Activated CD4-positive, alpha-beta T cell treated with anti-CD3 and anti-CD28 coated beads for 36 hours (primary cell): ENCODE measurements at regions not wholly inside any gene's neighbourhood (a gene's known extent, or its start where the extent isn't known, plus 50 kb on each side); places are given as distances from the start of the nearest gene placed in this dataset.
A peak's percentile ranks its signal among the peaks of the same experiment; 100 is the strongest.

Experiments
- ATAC-seq: fragments of 200-7000 bp; cut with Tn5 transposase; one replicate; pipeline ENCODE4 v1.10.0; 2021; ENCODE audit warnings: mild to moderate bottlenecking, moderate library complexity
- CTCF ChIA-PET: fragments of 350-600 bp; sonication (Branson Sonifier 250); formaldehyde crosslinking; loops from one replicate; lab custom pipeline; 2021; ENCODE audit warnings: antibody characterized with exemption; lab: Charles Lee
- POLR2A ChIA-PET: fragments of 350-600 bp; sonication (Branson Sonifier 250); formaldehyde crosslinking; loops from one replicate; lab custom pipeline; 2021; ENCODE audit warnings: antibody characterized with exemption, inconsistent platforms; lab: Charles Lee
- DNase-seq: peaks from one replicate; pipeline ENCODE4 v3.0.0-alpha.2; 2020
- H3K27ac Mint-ChIP-seq: one replicate; pipeline ENCODE4 v1.8.0; 2021; ENCODE audit warnings: mixed read lengths
- H3K27me3 Mint-ChIP-seq: one replicate; pipeline ENCODE4 v1.8.0; 2021; ENCODE audit warnings: mixed read lengths
- H3K36me3 Mint-ChIP-seq: one replicate; pipeline ENCODE4 v1.8.0; 2021; ENCODE audit warnings: low read depth, mixed read lengths
- H3K4me1 Mint-ChIP-seq: one replicate; pipeline ENCODE4 v1.8.0; 2021; ENCODE audit warnings: mixed read lengths
- H3K4me3 Mint-ChIP-seq: one replicate; pipeline ENCODE4 v1.8.0; 2021; ENCODE audit warnings: mild to moderate bottlenecking, moderate library complexity, mixed read lengths
- H3K9me3 Mint-ChIP-seq: one replicate; pipeline ENCODE4 v1.8.0; 2021; ENCODE audit warnings: low read depth, mixed read lengths
- intact Hi-C, 2 experiments: fragments of 100-400 bp; cut with DNase I in 1 of 2; cut with micrococcal nuclease in 1 of 2; formaldehyde crosslinking; loops; one replicate each; pipeline versions ENCODE4 v1.14.2 to v1.15.1; 2022 to 2024; cut with DNase I, micrococcal nuclease

- ChIA-PET CTCF (no interaction called here), POLR2A (no interaction called here)
- H3K4me3 Mint-ChIP-seq: no peak overlapping the region
- H3K4me1 Mint-ChIP-seq: peaks cover 2% of the 10 kb centered on the region
- no peaks in the 10 kb centered on the region for H3K27me3 Mint-ChIP-seq
- H3K27ac Mint-ChIP-seq: no peak overlapping the region
- no peak for ATAC-seq
- peaks cover 2% of the 10 kb centered on the region for H3K9me3 Mint-ChIP-seq
- no peak for DNase-seq
- intact Hi-C loops: no loop called here
- H3K36me3 Mint-ChIP-seq: no peaks in the 10 kb centered on the region
Observed at GRCh38 chr9:89723469-89724100, 118.8 kb downstream of the GADD45G start.

DNA sequence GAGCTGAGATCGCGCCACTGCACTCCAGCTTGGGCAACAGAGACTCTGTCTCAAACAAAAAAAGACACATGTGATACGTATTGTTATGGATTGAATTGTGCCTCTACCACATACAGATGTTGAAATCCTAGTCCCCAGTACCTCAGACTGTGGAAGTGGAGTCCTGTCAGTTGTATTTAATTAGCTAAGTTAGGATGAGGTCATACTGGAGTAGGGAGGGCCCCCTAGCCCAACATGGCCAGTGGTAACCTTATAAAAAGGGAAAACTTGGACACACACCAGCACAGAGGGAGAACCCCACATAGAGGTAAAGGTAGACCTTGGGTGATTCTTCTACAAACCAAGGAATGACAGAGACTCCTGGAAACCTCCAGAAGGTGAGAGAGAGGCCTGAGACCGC is 119.8 kb downstream of the GADD45G start:
- H3K4me1 Mint-ChIP-seq: peaks cover 2% of the 10 kb centered on the region
- peaks cover 2% of the 10 kb centered on the region for H3K9me3 Mint-ChIP-seq
- ChIA-PET POLR2A (interaction anchor here (0.6 kb wide), 1 partner anchor 130 kb away, joined by 3 read pairs; no protein-coding TSS in a partner anchor), CTCF (no interaction called here)
- no peaks in the 10 kb centered on the region for H3K36me3 Mint-ChIP-seq
- H3K4me3 Mint-ChIP-seq: no peak overlapping the region
- H3K27ac Mint-ChIP-seq: no peak overlapping the region
- ATAC-seq (no peak), DNase-seq (no peak)
- no peaks in the 10 kb centered on the region for H3K27me3 Mint-ChIP-seq
- intact Hi-C loops: no loop called here

- Mint-ChIP-seq H3K4me1 (peaks cover 2% of the 10 kb centered on the region), H3K36me3 (no peaks in the 10 kb centered on the region), H3K9me3 (peaks cover 2% of the 10 kb centered on the region), H3K27me3 (no peaks in the 10 kb centered on the region), H3K4me3 (no peak overlapping the region), H3K27ac (no peak overlapping the region)
- DNase-seq: no peak
- ChIA-PET CTCF (no interaction called here), POLR2A (interaction anchor here (0.7 kb wide), 1 partner anchor 24 kb away, joined by 3 read pairs; no protein-coding TSS in a partner anchor)
- intact Hi-C loops: no loop called here
- no peak for ATAC-seq
Observed at GRCh38 chr9:89725271-89725670, 120.5 kb downstream of the GADD45G start.

DNA sequence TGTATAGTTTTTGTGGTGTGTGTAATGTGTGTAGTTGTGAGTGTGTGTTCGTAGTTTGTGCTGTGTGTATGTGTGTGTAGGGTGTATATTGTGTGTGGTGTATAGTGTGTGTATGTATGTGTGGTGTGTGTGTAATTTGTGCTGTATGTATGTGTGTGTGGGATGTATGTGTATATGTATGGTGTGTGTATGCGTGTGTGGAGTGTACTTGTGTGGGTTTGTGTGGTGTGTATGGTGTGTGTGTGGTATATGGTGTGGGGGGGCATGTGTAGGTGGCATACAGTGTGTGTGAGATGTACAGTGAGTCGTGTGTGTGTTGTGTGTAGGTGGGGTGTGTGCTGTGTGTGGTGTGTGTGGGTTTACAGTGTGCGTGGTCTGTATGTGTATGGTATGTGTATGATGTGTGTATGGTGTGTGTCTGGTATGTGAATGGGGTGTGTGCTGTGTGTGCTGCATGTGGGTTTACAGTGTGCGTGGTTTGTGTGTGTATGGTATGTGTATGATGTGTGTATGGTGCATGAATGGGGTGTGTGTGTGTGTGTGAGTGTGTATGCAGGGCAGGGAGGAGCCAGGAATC is 125.2 kb downstream of the GADD45G start:
- Mint-ChIP-seq H3K4me3 (no peak overlapping the region), H3K9me3 (peaks cover 2% of the 10 kb centered on the region), H3K36me3 (no peaks in the 10 kb centered on the region), H3K4me1 (peaks cover 2% of the 10 kb centered on the region), H3K27me3 (no peaks in the 10 kb centered on the region), H3K27ac (no peak overlapping the region)
- intact Hi-C loops: no loop called here
- ChIA-PET POLR2A (no interaction called here), CTCF (no interaction called here)
- DNase-seq (no peak), ATAC-seq (peak; percentile 23)

- H3K27me3 Mint-ChIP-seq: no peaks in the 10 kb centered on the region
- H3K9me3 Mint-ChIP-seq: no peaks in the 10 kb centered on the region
- POLR2A ChIA-PET: no interaction called here
- H3K4me3 Mint-ChIP-seq: no peak overlapping the region
- peaks cover 2% of the 10 kb centered on the region for H3K4me1 Mint-ChIP-seq
- intact Hi-C loops: no loop called here
- CTCF ChIA-PET: interaction anchor here (0.6 to 2.2 kb wide), 3 partner anchors 13 to 169 kb away, joined by 4 to 9 read pairs (median 4); no protein-coding TSS in a partner anchor
- H3K36me3 Mint-ChIP-seq: no peaks in the 10 kb centered on the region
- no peak for ATAC-seq
- DNase-seq: no peak
- H3K27ac Mint-ChIP-seq: no peak overlapping the region
Observed at GRCh38 chr9:89730715-89731114, 125.9 kb downstream of the GADD45G start.

DNA sequence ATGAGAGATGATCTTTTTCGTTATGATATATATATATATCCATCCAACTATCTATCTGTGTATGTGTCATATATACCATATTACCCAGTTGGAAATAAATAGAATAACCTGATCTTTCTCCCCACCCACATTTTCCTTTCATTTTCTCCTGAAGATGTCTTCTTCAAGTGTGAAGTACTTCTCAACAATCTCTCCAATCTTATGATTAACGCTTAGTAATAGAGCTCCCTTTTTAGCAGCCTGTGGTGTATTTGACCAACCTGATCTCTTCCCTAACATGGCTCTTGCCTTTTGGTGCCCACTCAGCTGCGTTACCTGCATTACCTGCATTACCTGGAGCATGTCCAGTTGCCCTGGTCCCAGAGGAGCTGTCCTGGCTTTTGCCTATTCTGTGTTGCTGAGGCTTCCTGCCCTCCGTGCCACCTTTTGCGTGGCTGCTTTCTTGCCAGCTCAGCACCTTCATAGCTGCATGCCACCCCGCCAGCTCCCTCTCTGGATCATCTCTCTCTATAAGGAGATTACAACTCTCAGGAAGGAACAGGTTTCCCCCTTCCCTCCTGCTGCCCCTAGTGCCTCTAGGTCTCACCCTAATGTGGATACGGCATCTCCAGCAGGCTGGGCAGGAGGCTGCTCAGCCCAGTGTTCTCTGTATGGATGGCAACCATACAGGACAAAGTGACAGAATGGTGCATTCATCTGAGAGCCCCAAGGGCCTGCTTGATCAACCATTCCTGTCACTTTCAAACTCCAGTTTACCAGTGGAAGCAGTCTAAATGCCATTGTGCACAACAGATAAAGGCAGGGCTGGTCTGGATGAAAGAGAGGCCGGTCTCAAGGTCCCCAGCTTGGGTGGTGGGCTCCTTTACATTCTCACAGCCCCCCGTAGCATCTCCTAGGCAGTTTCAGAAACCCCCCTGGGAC is 126.7 kb downstream of the GADD45G start:
- H3K4me3 Mint-ChIP-seq: no peak overlapping the region
- H3K9me3 Mint-ChIP-seq: no peaks in the 10 kb centered on the region
- ChIA-PET POLR2A (interaction anchor here (0.6 kb wide), 1 partner anchor 18 kb away, joined by 3 read pairs; no protein-coding TSS in a partner anchor), CTCF (interaction anchor here (0.6 to 2.2 kb wide), 4 partner anchors 12 to 370 kb away, joined by 3 to 9 read pairs (median 4); no protein-coding TSS in a partner anchor)
- H3K4me1 Mint-ChIP-seq: peaks cover 2% of the 10 kb centered on the region
- no peak for DNase-seq
- peak; percentile 73 for ATAC-seq
- H3K27me3 Mint-ChIP-seq: no peaks in the 10 kb centered on the region
- H3K27ac Mint-ChIP-seq: no peak overlapping the region
- intact Hi-C loops: no loop called here
- no peaks in the 10 kb centered on the region for H3K36me3 Mint-ChIP-seq

GRCh38 chr9:89732295-89732938 is 127.6 kb downstream of the GADD45G start:
- ChIA-PET CTCF (interaction anchor here (0.7 to 2.2 kb wide), 3 partner anchors 12 to 369 kb away, joined by 3 to 9 read pairs (median 3); no protein-coding TSS in a partner anchor), POLR2A (no interaction called here)
- Mint-ChIP-seq H3K4me3 (no peak overlapping the region), H3K36me3 (no peaks in the 10 kb centered on the region), H3K27ac (no peak overlapping the region), H3K4me1 (no peaks in the 10 kb centered on the region), H3K9me3 (no peaks in the 10 kb centered on the region), H3K27me3 (no peaks in the 10 kb centered on the region)
- ATAC-seq (no peak), DNase-seq (no peak)
- intact Hi-C loops: no loop called here

DNA sequence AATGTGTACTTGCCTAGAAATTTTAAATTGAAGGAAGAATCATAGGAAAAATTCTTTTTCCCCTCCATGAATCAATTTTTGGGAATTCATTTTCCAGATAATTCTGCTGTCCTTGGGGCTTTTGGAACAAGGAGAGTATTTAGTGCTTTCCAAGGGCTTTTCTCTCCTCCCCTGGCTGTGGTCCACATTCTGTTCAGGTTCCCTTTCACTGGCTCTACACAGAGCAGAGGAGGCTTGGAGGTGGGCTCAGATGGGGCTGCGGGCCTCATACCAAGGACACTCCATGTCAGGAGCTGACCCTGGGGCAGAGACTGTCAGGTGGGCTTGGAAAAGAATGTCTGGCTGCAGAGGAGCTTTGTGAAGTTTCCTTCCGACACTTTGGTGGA is 128.1 kb downstream of the GADD45G start:
- ATAC-seq (no peak), DNase-seq (no peak)
- ChIA-PET POLR2A (no interaction called here), CTCF (interaction anchor here (0.7 kb wide), 1 partner anchor 17 kb away, joined by 3 read pairs; no protein-coding TSS in a partner anchor)
- Mint-ChIP-seq H3K27me3 (no peaks in the 10 kb centered on the region), H3K4me1 (no peaks in the 10 kb centered on the region), H3K9me3 (no peaks in the 10 kb centered on the region), H3K36me3 (no peaks in the 10 kb centered on the region), H3K27ac (no peak overlapping the region), H3K4me3 (no peak overlapping the region)
- intact Hi-C loops: no loop called here

- POLR2A ChIA-PET: no interaction called here
- CTCF ChIA-PET: no interaction called here
- H3K9me3 Mint-ChIP-seq: no peaks in the 10 kb centered on the region
- H3K27me3 Mint-ChIP-seq: no peaks in the 10 kb centered on the region
- no peak overlapping the region for H3K27ac Mint-ChIP-seq
- ATAC-seq (no peak), DNase-seq (no peak)
- no peak overlapping the region for H3K4me3 Mint-ChIP-seq
- intact Hi-C loops: no loop called here
- peaks cover 13% of the 10 kb centered on the region for H3K4me1 Mint-ChIP-seq
- no peaks in the 10 kb centered on the region for H3K36me3 Mint-ChIP-seq
Observed at GRCh38 chr9:89734600-89735041, 129.8 kb downstream of the GADD45G start.

- DNase-seq (no peak), ATAC-seq (no peak)
- Mint-ChIP-seq H3K27me3 (no peaks in the 10 kb centered on the region), H3K4me3 (no peak overlapping the region), H3K9me3 (no peaks in the 10 kb centered on the region), H3K27ac (no peak overlapping the region), H3K36me3 (no peaks in the 10 kb centered on the region), H3K4me1 (peaks cover 45% of the 10 kb centered on the region)
- CTCF ChIA-PET: interaction anchor here (0.6 to 1.6 kb wide), 8 partner anchors 10 to 335 kb away, joined by 3 to 5 read pairs (median 3); no protein-coding TSS in a partner anchor
- POLR2A ChIA-PET: interaction anchor here (0.6 kb wide), 1 partner anchor 260 kb away, joined by 4 read pairs; no protein-coding TSS in a partner anchor
- intact Hi-C loops: no loop called here
Observed at GRCh38 chr9:89738137-89738932, 133.5 kb downstream of the GADD45G start.
